LoVo (cell line): ENCODE measurements at regions not wholly inside any gene's neighbourhood (a gene's known extent, or its start where the extent isn't known, plus 50 kb on each side); places are given as distances from the start of the nearest gene placed in this dataset.
"Not testable (repeated sequence)": the region's sequence is repeated elsewhere in the genome, so short reads cannot be mapped to it uniquely, and the experiment has no call there.

Source experiments
- DNase-seq: peaks from one replicate; pipeline ENCODE4 v3.0.0-alpha.2; 2016; ENCODE audit warnings: low spot score

DNA sequence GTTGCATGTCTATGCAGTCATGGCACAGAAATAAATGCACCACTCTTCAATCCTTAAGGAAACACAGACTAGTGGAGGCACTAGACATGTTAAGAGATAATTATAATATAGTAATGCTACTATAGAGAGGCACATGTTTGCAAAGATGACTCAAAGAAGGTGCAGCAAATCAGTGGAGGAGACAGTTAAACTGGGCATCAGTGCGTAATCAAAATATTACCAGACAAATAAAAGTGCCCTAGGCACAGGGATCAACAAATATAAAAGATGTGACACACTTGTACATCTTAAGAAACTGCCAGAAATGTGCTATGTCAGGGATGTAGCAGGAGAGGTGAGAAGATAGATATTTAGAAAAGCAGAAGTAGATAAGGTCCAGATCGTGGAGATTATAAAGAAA lies 642.1 kb downstream of the SLCO4C1 start:
- DNase-seq, result no peak

DNA sequence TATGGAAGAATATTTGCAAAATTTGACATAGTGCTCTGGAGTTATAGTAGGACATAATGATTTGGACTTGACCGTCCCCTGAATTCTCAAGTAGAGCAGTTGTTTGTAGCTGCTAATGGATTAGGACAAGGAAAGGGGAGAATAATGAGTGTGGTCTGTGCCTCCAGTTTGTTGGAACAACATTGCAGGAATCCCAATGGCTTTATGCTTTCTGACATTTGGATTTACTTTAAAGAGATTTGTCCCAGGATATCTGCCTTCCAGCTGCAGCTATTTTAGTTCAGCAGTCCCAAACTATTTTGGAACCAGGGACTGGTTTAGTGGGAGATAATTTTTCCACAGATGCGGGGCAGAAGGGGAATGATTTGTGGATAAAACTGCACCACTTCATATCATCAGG lies 648.2 kb downstream of the SLCO4C1 start:
- DNase-seq, result no peak

DNA sequence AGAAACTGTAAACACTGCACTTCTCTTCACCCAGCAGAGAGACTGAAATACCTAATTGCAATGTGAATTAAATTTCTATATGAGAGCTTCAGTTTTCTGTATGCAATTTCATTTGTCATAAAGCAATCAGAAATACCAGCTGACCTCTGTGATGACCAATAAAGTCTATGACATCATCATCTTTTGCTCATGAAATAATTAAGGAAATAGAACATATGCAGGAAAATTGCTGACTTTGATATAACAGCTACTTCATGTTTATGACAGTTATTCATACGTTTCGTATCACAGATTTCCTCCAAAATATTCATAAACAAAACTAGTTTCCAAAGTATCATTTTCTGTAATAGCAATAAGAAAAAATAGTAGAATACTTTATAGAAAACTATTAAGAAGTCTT lies 652.3 kb downstream of the SLCO4C1 start:
- DNase-seq, result no peak

DNA sequence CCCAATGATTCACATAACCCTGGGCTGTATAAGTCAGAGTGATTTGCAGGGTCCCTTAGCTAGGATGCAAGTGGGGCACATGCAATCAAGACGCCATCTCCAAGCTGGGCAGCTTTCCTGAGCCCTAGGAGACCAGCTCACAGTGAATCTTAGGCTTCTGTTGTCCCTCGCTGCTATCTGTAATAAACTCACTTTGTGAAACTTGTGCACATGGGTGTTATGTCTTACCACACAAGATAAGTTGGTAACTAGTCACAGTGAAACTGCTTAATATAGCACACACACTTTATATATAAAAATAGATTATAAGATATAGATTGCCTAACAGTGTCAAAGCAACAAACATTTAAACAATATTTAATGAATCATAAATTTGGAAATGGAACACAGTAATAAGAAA lies 658.5 kb downstream of the SLCO4C1 start:
- DNase-seq, result no peak

DNA sequence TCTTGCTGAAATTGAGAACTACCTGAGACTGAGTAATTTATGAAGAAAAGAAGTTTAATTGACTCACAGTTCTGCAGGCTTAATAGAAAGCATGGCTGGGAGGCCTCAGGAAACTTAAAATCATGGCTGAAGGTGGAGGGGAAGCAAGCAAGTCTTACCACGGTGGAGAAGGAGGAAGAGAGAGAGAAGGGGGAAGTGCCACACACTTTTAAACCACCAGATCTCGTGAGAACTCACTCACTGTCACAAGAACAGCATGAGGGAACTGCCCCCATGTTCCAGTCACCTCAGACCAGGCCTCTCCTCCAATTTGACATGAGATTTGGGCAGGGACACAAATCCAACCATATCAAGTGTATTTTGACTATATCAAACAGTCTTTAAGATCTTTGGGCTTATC lies 668.3 kb downstream of the SLCO4C1 start:
- not testable (repeated sequence) for DNase-seq

DNA sequence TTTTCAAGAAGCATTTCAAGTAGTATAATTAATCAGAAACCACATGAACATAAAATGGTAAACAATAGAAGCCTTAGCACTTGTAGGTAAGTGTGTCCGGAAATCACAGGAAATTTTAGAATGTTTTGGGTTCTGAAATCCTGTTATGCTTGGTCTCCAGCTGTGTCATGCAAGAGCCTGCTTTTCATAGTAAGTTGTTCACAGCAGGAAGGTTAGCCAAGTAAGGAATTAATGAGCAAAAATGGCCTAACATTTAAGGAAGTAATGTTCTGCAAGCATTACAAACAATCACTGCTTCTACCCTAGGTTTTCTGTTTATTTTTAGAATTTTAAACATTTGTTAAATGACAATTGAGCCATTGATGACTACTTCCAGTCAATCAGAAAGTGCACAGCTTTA lies 669.5 kb downstream of the SLCO4C1 start:
- DNase-seq, result no peak

DNA sequence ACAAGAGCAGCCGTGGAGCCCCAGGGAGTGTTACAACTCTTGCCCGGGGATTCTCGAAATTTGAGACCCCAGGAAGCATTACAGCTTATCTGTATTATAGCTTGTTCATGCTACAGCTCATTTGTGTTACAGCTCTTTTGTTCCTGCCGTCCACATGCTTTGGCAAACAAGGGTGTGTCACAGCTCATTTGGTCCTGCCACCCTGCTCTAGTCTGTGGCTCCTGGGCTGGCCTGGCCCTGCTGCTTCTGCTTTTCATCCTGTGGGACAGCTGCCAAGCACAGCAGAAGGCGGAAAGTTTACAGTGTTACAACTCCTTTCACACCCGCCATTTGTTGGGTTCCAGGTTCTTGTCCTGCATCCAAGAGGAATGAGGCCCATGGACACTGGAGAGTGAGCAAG lies 685.0 kb downstream of the SLCO4C1 start:
- DNase-seq, result no peak

DNA sequence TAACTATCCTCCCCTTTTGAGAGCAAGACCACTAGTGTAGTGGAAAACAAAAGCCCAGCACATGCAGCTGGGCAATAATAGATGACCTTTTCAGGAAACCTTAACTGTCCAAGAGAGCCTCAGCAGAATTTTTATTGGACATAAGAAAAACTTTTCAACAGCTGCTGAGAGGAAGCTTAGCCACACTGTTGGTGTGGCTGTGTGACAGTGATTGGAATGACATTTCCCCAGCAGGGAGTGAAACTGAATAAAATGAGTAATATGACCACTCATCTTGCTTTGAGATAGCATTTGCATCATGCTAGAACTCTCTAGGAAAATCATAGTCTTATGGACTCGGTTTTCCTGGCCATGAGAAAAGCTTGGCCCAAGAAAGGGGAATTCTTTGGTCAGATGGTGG lies 687.8 kb downstream of the SLCO4C1 start:
- DNase-seq, result no peak

DNA sequence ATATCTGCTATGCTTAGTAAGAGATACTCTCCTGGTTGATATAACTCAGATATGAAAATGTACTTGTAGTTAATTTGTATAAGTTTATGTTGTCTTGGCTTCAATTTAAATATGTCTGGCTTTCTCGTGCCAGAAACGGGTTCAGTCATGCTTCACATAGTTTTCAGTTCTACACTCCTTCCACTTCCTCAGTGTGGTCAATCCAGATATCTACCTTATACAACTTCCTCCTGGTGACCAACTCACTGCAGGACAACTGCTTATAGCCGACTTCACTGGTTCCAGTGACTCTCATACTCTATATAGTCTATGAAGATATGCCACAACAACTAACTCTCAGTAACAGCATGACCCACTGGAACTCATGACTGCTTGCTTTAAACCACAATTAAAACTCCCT lies 690.4 kb downstream of the SLCO4C1 start:
- DNase-seq, result no peak

DNA sequence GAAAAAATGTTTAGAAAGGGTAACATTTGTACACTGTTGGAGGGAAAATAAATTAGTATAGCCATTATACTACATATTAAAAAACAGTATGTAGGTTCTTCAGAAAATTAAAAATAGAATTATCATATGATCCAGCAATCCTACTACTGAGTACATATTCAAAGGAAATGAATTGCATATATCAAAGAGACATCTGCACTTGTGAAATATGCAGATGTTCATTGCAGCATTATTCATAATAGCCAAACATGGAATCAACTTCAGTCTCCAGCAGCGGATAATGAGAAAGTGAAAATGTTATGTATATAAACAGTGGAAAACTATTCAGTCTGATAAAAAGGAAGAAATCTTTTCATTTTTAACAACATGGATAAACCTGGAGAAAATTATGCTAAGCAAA lies 695.5 kb downstream of the SLCO4C1 start:
- no peak for DNase-seq

DNA sequence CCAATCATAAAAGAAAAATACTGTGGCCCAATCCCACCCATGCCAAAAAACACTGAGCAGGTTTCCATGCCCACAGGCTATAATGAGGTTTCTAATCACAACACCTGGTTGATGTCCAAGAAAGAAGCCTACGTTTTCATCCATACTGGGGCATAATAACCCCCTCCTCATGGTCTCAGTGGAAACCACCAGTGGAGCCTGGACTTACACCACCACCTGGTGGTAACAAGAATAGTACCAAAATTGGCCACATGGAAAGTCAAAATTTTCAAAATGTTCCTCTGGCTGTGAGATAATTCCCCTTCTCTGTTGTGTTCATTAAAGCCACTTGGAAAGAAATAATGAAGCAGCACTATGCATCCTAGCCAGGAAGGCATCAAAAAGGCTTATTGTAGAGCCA lies 687.3 kb upstream of the ST8SIA4 start:
- no peak for DNase-seq

DNA sequence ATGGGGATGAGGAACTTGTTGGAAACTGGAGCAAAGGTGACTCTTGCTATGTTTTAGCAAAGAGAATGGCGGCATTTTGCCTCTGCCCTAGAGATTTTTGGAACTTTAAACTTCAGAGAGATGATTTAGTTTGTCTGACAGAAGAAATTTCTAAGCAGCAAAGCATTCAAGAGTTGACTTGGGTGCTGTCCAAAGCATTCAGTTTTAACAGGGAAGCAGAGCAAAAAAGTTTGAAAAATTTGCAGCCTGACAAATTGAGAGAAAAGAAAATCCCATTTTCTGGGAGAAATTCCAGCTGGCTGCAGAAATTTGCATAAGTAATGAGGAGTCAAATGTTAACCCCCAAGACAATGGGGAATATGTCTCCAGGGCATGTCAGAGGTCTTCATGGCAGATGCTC lies 682.3 kb upstream of the ST8SIA4 start:
- no peak for DNase-seq

DNA sequence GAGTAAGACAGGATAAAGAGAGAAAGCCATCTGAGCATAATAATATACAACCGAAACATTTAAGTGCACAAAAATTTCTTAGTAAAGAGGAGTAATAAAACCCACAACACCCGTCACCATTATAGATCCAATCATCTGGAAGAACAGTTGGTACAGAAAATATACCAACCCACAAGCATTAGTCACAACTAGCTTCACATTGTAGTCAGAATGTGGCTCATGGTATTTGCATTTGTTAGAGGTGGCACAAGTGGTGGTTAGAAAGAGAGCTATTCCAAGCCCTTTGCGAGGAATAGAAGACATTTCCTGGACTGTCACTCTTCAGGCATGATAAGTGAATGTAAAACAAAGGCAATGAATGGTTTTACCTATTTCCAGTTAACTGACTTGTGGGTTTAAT lies 677.5 kb upstream of the ST8SIA4 start:
- no peak for DNase-seq

DNA sequence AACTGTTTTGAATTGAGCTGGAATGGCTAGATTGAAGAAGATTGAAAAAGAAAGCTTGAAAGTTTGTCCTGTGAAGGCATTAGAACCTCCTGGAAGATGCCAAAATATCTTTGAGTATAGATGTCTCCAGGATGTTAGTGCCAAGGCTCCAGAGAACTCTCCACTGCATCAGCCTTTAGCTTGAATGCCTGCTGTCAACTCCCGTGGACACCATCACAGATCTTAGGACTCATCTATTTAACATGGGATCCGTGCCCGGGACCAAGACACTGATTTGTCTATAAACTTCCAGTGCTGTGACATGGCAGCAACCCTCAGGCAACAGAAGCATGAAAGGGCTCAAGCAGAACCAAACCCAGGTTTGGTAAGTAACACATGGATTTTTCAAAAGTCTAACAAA lies 670.9 kb upstream of the ST8SIA4 start:
- DNase-seq, result no peak

DNA sequence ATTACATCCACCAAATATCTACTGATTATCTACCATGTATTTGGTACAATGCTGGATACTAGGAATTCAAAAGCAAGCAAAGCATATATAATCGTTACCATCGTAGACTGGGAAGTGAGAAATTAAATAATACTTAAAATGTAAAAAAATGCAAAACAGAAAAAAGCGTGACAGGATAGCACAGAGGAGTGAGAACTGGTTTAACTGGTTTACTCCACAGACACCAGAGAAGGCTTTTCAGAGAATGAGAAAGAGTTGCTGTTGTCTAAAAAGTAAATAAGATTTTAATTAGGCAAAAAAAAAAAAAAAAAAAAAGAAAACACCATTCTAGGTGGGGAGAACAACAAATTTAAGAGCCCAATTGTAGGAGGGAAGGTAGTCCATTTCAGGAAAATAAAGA lies 657.9 kb upstream of the ST8SIA4 start:
- no peak for DNase-seq

DNA sequence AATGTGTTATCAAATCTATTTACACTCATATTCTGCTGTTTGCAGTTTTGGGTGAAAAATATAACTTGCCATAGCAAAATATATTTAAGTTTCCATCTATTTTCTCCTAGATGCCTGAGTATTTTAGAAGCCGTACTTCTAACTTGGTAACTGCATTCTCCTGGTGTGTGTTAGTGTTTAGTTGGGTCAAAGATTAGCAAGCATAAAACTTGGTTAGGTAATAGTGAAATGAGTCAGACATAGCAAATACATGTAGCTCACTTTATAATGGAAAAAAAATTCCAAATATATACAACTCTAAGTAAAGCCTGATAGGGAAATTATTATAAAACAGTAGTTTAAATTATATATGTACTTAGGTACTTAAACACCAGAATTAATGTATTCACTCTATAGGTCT lies 640.7 kb upstream of the ST8SIA4 start:
- DNase-seq, result no peak

DNA sequence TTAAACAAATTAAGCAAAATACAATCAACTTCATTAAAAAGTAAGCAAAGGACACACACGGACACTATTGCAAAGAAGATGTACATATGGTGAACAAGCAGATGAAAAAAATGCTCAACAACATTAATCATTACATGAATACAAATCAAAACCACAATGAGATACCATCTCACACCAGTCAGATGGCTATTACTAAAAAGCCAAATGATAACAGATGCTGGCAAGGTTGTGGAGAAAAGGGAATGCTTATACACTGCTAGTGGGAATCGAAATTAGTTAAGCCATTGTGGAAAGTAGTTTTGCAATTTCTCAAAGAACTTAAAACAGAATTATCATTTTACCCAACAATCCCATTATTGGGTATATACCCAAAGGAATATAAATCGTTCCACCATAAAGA lies 636.2 kb upstream of the ST8SIA4 start:
- DNase-seq, result no peak

DNA sequence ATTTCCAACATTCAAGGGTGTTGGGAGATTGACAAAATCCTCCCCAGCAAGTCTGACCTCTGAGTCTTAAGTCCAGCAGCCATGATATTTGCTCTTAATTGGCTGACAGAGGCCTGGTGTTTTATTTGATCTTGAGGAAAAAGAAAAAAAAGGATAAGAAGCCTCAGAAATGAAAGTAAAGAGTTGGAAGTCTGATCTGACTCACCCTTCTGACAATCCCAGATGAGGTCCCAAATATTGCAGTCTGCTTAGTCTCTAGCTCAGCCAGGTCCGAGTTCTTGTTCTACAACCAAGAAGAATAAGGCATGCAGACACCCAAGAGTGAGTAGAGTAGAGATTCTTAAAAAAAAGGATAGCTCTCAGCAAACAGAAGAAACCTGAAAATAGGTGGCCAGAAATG lies 632.5 kb upstream of the ST8SIA4 start:
- no peak for DNase-seq

DNA sequence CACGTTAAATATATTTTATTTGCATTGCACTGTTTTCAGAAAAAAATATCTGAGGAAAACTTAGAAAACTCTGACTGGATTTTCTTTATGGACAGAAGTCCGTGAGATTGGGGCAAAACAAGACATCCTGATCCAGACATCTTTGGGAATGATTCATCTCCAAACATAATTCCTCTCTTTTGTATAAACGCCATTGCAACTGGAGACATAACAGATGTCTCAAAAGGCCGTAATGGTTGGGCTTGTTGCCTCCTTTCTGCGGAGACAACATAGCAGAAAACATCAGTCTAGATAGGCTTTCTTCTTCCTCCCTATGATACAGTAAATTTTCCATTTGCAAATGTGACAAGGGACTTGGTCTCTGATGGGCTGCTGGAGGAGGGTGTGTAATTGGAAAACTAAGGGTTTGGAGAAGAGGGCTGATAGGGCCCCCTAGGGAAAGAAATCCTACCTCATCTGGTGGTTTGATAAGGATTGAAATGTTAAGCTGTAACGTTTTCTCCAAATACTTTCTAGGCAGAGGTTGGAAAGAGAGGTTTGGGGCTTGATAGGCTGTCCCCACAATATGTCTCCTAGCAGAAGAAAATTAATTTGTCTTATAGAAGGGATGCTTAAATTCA lies 631.5 kb upstream of the ST8SIA4 start:
- no peak for DNase-seq

DNA sequence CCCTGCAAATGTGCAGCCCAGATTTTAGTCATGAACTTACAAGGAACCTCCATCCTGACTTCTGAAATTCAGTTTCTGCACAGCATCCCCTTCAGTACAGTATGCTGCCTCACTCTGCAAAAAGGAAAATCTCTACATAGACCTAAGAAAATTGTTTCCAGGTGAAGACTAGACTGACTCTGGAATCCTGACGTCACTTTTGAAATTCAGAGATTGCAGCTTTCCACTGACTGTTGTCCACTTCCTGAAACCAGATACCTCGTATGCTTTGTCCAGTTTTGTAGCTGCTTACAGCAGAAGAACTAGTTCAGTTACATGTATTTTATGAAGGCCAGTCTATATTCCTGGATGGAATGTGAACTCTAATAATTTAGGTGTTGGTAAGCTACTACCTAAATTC lies 629.3 kb upstream of the ST8SIA4 start:
- DNase-seq, result no peak

DNA sequence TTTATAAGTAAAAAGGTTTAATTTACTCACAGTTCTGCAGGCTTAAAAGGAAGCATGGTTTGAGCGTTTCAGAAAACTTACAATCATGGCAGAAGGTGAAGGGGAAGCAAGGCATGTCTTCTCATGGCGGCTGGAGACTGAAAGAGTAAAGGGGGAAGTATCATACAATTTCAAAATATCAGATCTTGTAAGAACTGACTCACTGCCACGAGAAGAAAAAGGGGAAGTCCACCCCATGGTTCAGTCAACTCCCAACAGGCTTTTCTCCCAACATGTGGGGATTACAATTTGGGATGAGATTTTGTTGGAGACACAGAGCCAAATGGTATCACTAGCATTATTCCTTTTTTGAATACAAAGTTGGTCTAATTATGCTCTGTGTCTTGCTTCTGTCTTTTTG lies 627.9 kb upstream of the ST8SIA4 start:
- no peak for DNase-seq

DNA sequence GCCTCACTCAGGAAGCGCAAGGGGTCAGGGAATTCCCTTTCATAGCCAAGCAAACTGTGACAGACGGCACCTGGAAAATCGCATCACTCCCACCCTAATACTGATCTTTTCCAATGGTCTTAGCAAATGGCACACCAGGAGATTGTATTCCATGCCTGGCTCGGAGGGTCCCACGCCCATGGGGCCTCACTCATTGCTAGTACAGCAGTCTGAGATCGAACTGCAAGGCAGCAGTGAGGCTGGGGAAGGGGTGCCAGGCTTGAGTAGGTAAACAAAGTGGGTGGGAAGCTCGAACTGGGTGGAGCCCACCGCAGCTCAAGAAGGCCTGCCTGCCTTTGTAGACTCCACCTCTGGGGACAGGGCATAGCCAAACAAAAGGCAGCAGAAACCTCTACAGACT lies 626.0 kb upstream of the ST8SIA4 start:
- not testable (repeated sequence) for DNase-seq

DNA sequence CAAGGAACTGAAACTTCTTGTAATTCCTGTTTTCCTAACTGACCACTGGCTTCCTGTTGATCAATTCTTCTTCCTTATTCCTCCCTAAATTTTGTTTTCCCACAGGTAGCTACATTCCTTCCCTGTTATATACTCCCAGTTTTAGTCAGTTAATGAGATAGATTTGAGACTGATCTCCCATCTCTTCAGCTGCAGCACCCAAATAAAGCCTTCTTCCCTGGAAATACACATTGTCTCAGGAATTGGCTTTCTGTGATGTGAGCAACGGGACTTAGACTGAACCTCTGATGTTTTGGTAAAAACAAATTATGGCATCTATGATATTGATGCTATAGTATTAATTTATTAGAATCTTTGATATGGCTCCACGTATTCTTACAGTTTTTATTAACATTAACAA lies 617.3 kb upstream of the ST8SIA4 start:
- no peak for DNase-seq

DNA sequence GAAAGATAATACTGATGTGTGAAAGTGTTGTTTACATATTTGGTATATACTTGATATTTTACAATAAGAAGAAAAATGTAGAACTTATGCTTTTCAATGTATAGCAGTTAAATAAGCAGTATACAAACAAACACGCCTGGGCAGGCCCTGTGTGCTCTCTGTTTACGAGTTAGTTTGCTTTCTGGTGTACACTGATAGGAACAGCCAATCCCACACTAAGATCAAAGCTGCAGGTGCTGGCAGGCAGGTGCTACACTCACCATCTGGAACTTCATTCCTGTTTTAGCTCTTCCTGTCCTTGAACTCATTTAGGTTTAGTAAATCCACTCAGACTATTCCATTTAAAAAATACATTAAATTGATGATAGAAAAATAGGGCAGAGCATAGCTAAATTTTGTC lies 614.7 kb upstream of the ST8SIA4 start:
- DNase-seq, result no peak

DNA sequence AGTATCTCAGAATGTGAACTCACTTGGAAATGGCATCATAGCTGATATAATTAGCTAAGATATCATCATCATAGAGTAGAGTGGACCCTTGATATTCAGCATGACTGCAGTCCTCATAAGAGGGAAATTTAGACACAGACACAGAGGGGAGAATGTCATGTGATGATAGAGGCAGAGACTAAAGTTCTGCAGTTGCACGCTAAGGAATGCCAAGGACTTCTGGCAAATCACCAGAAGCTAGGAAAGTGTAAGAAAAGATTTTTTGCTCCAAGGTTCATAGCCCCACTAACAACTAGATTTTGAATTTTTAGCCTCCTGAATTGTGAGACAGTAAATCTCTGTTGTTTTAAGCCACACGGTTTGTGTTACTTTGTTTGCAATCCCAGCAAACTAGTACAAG lies 612.6 kb upstream of the ST8SIA4 start:
- no peak for DNase-seq
